Upper lobe of left lung (tissue), 6 donors: ENCODE measurements at regions not wholly inside any gene's neighbourhood (a gene's known extent, or its start where the extent isn't known, plus 50 kb on each side); places are given as distances from the start of the nearest gene placed in this dataset.

Source experiments
- ATAC-seq, 2 donors: fragments of 200-7000 bp; cut with Tn5 transposase; one replicate each; pipeline ENCODE4 v1.9.1; 2022; ENCODE audit warnings: mild to moderate bottlenecking in 2 of 2, moderate library complexity in 2 of 2; ENCODE audit not compliant: low FRiP score in 2 of 2
- DNase-seq, 2 donors: peaks; one replicate each; pipeline ENCODE4 v3.0.0-alpha.2; 2019 to 2020
- H3K27ac ChIP-seq, 4 donors: fragments of 200-600 bp; sonication (generic); one replicate each; pipeline ENCODE4 v1.5.1; 2016 to 2019
- H3K27me3 ChIP-seq, 4 donors: fragments of 200-600 bp; sonication (generic); one replicate each; pipeline ENCODE4 v1.5.1; 2017 to 2019
- H3K36me3 ChIP-seq, 4 donors: fragments of 200-600 bp; sonication (generic); one replicate each; pipeline ENCODE4 v1.5.1; 2016 to 2019
- H3K4me1 ChIP-seq, 4 donors: fragments of 200-600 bp; sonication (generic); one replicate each; pipeline ENCODE4 v1.5.1; 2018 to 2019
- H3K4me3 ChIP-seq, 4 donors: fragments of 200-600 bp; sonication (generic); one replicate each; pipeline ENCODE4 v1.5.1; 2017 to 2019; ENCODE audit warnings: mild to moderate bottlenecking in 2 of 4, moderate library complexity in 1 of 4
- H3K9me3 ChIP-seq, 4 donors: fragments of 200-600 bp; sonication (generic); one replicate each; pipeline ENCODE4 v1.5.1; 2018 to 2019
- EP300 ChIP-seq, 4 donors: sonication (generic); formaldehyde crosslinking; IDR thresholded peaks; one replicate each; pipeline ENCODE4 v1.5.1; 2017; ENCODE audit warnings: antibody characterized with exemption in 4 of 4, control low read depth in 2 of 4
- POLR2A ChIP-seq, 4 donors: fragments of 450-650 bp; IDR thresholded peaks; one replicate each; pipeline ENCODE4 v1.5.1; 2016 to 2017; ENCODE audit warnings: antibody characterized with exemption in 4 of 4, mild to moderate bottlenecking in 2 of 4
- POLR2AphosphoS5 ChIP-seq, 2 donors: sonication (generic); formaldehyde crosslinking; IDR thresholded peaks; one replicate each; pipeline ENCODE4 v1.5.1; 2017; ENCODE audit warnings: antibody characterized with exemption in 2 of 2
- WGBS, 2 donors: methylation state at CpG; one replicate each; pipeline ENCODE4 v1.1.5; 2017 to 2018; 5-methylcytosine and 5-hydroxymethylcytosine counted together
- TF ChIP-seq, protein P1 (sequence below), 6 experiments: fragments of 450-650 bp in 4 of 6; fragments of 200-600 bp in 2 of 6; sonication (generic) in 2 of 6; IDR thresholded peaks; one replicate each; pipeline ENCODE4 v1.5.1; 2016 to 2019; ENCODE audit warnings: antibody characterized with exemption in 6 of 6
- donor health status: DM: no; HTN: no; CAD: no; lungs with moderate emphysema.
- donor health status: DM: no; HTN: yes; CAD: no; lungs with severe emphysema.

DNA sequence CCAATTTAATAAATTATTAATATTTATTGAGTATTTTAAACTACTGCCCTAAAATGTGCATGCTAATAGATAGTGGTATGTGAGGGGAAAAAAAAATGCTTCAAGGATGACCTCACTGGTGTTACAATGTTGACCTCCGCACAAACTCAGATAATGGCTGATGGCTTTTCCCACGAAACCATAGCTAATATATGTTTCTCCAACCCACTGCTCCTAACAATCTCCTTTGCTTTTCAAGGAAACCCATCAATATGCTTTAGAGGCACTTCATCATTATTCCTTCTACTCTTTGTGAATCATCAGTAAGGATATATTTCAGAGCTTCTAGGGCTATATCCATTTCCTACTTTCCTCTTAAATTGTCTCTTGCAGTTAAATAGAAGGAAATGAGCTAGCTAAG, 1752.0 kb upstream of the TENM3 start:
- DNase-seq (no peak), ATAC-seq (no peak)
- Histone ChIP-seq H3K27ac (no peak overlapping the region), H3K36me3 (no peaks in the 10 kb centered on the region), H3K9me3 (no peaks in the 10 kb centered on the region), H3K4me3 (no peak overlapping the region), H3K4me1 (no peaks in the 10 kb centered on the region), H3K27me3 (no peaks in the 10 kb centered on the region)
- WGBS, 2 donors: 85 to 86% methylated on average over 2 of the region's 2 CpGs
- TF ChIP-seq POLR2A (IDR thresholded peaks at IDR 0.05): no peak
- no peak for TF ChIP-seq POLR2AphosphoS5 (IDR thresholded peaks at IDR 0.05)
- TF ChIP-seq, protein P1, sequence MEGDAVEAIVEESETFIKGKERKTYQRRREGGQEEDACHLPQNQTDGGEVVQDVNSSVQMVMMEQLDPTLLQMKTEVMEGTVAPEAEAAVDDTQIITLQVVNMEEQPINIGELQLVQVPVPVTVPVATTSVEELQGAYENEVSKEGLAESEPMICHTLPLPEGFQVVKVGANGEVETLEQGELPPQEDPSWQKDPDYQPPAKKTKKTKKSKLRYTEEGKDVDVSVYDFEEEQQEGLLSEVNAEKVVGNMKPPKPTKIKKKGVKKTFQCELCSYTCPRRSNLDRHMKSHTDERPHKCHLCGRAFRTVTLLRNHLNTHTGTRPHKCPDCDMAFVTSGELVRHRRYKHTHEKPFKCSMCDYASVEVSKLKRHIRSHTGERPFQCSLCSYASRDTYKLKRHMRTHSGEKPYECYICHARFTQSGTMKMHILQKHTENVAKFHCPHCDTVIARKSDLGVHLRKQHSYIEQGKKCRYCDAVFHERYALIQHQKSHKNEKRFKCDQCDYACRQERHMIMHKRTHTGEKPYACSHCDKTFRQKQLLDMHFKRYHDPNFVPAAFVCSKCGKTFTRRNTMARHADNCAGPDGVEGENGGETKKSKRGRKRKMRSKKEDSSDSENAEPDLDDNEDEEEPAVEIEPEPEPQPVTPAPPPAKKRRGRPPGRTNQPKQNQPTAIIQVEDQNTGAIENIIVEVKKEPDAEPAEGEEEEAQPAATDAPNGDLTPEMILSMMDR (IDR thresholded peaks at IDR 0.05): no peak
- no peak for TF ChIP-seq EP300 (IDR thresholded peaks at IDR 0.05)

DNA sequence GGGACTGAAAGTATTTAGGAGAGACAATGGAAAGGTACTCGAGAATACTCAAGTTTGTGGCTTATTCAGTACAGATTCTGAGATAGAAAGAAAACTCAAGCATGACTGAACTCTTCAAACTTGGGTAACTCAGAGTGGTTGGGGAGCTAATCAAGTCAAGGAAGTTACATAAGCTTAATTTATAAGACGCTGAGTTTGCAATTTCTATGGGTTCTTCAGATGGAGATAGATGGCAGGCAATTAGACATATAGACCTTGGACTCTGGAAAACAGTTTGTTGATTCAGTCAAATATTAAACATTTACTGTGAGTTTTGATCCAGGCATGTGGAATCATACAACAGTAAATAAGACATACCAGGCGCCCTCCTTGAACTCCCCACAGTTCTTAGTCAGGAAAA, 1749.9 kb upstream of the TENM3 start:
- H3K27ac ChIP-seq: no peak overlapping the region
- no peak for TF ChIP-seq POLR2AphosphoS5 (IDR thresholded peaks at IDR 0.05)

DNA sequence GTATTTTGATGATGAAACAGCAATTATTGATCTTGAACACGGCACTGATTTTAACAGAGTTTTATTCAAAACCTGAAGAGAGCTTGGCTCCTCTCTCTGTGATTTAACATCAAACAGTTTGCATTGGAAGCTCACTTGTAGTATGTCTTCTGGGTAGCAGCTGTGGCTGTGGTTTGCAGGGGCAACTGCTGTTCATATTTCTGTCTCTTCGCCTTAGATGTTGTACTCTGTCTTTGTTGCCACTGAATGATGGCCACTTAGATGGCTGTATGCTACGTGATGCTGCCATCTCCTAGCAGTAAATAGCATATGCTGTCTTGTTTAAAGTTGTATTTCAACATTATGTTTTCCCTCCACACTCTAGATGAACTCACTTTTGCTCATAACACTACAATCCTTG, 1743.0 kb upstream of the TENM3 start:
- no peaks in the 10 kb centered on the region for H3K36me3 ChIP-seq
- no peaks in the 10 kb centered on the region for H3K9me3 ChIP-seq
- no peak overlapping the region for H3K27ac ChIP-seq
- no peak for TF ChIP-seq POLR2AphosphoS5 (IDR thresholded peaks at IDR 0.05)
- no peak for TF ChIP-seq EP300 (IDR thresholded peaks at IDR 0.05)
- TF ChIP-seq, protein P1 (IDR thresholded peaks at IDR 0.05): no peak
- no peak for TF ChIP-seq POLR2A (IDR thresholded peaks at IDR 0.05)
- ATAC-seq (no peak), DNase-seq (no peak)
- no peak overlapping the region for H3K4me3 ChIP-seq
- no peaks in the 10 kb centered on the region for H3K27me3 ChIP-seq
- 88 to 90% methylated on average over 3 of the region's 3 CpGs for WGBS, 2 donors
- no peaks in the 10 kb centered on the region for H3K4me1 ChIP-seq

More for the DNA sequence above, 1749.9 kb upstream of the TENM3 start:
- 69 to 85% methylated on average over 3 of the region's 3 CpGs for WGBS, 2 donors
- H3K4me3 ChIP-seq: no peak overlapping the region
- no peak for DNase-seq
- H3K27me3 ChIP-seq: no peaks in the 10 kb centered on the region
- no peaks in the 10 kb centered on the region for H3K4me1 ChIP-seq
- no peaks in the 10 kb centered on the region for H3K36me3 ChIP-seq
- no peak for ATAC-seq
- H3K9me3 ChIP-seq: no peaks in the 10 kb centered on the region

DNA sequence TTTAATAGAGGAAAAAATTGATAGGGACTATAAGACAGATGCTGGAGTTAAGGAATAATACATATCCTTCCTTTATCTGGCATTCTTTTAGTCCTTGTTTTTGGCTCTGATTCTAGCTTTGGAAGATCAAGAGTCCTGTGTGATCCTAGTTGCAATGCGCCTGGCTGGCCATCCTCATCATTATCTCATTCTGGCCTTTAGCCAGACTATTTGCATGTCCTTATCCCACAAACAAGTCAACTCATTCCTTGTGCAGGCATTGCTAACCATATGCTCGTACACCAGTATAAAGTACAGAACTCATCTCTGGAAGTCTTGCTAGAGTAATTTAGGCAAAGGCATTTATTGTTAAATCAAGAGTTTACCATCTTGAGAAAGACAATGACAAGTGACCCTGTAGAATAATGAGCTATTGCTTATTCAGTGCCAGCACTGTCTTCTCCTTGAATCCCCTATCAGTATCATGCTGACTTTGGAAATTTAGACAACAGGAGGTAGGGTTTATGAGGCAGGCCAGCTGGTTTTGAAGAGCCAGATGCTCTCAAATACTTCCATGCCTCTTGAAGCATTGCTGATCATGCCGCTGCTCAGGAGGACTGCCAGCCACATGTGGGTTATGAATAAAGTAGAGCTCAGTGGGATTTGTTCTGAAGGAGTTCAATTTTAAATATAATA, 1730.3 kb upstream of the TENM3 start:
- no peak for ATAC-seq
- TF ChIP-seq POLR2AphosphoS5 (IDR thresholded peaks at IDR 0.05): no peak
- TF ChIP-seq, protein P1 (IDR thresholded peaks at IDR 0.05): no peak
- TF ChIP-seq EP300 (IDR thresholded peaks at IDR 0.05): no peak
- TF ChIP-seq POLR2A (IDR thresholded peaks at IDR 0.05): no peak
- Histone ChIP-seq H3K4me1 (no peaks in the 10 kb centered on the region), H3K36me3 (no peaks in the 10 kb centered on the region), H3K9me3 (no peaks in the 10 kb centered on the region), H3K4me3 (no peak overlapping the region), H3K27ac (no peak overlapping the region), H3K27me3 (no peaks in the 10 kb centered on the region)
- whole genome bisulfite sequencing, 2 donors: 71 to 76% methylated on average over 3 of the region's 3 CpGs
- DNase-seq: no peak

DNA sequence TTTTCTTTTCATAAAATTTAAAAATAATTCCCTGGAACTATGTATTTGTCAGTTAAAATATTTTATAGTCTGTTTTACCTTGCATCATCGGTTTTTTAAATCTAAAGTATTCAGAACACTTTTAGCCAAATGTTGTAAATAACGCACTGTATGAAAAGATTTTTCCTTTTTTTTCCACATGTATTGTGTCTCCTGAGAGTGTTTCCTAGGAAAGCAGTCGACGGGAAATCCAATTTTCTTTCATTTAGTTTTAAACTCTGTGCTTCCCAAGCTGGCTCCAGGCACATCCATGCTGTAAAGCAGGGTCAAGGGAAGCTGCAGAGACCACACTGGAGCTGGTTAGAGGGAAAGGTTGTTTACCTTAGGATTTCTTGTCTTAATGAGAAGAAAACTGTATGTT, 1724.3 kb upstream of the TENM3 start:
- H3K4me3 ChIP-seq: no peak overlapping the region
- no peak for DNase-seq
- H3K27me3 ChIP-seq: no peaks in the 10 kb centered on the region
- H3K9me3 ChIP-seq: no peaks in the 10 kb centered on the region
- H3K4me1 ChIP-seq: no peaks in the 10 kb centered on the region
- H3K27ac ChIP-seq: no peak overlapping the region
- WGBS, 2 donors: 64 to 68% methylated on average over 4 of the region's 4 CpGs
- TF ChIP-seq POLR2AphosphoS5 (IDR thresholded peaks at IDR 0.05) (no peak), POLR2A (IDR thresholded peaks at IDR 0.05) (no peak), EP300 (IDR thresholded peaks at IDR 0.05) (no peak)
- TF ChIP-seq, protein P1 (IDR thresholded peaks at IDR 0.05): no peak
- ATAC-seq: no peak
- H3K36me3 ChIP-seq: no peaks in the 10 kb centered on the region
